ENCODE measurements at regions not wholly inside any gene's neighbourhood (a gene's known extent, or its start where the extent isn't known, plus 50 kb on each side); places are given as distances from the start of the nearest gene placed in this dataset.

DNA sequence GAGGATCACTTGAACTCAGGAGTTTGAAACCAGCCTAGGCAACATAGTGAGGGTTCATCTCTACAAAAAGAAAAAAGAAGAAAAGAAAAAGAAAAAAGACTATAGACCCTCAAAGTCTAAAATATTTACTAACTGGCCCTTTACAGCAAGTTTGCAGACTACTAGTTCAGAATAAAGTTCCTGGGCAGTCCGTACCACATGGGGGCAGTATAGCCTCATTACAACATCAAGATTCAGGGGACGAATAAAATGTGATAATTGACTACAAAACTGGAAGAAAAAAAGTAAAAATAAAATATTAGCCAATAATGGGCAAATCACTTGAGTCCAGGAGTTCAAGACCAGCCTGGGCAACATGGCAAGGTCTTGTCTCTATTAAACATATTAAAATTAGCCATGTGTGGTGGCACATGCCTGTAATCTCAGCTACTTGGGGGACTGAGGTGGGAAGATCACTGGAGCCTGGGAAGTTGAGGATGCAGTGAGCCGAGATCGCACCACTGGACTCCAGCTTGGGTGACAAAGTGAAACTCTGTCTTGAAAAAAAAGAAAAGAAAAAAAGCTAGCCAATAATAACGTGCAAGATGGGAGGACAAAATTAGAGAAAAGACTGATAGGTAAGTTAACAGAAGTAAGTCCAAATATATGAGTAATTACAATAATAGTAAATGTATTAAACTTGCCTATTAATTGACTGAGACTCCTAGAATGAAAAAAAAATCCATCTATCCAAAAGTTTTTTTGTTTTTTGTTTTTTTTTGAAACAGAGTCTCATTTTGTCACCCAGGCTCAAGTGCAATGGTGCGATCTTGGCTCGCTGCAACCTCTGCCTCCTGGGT is 129.4 kb upstream of the SEC14L1 start:
- TF ChIP-seq, protein P1, sequence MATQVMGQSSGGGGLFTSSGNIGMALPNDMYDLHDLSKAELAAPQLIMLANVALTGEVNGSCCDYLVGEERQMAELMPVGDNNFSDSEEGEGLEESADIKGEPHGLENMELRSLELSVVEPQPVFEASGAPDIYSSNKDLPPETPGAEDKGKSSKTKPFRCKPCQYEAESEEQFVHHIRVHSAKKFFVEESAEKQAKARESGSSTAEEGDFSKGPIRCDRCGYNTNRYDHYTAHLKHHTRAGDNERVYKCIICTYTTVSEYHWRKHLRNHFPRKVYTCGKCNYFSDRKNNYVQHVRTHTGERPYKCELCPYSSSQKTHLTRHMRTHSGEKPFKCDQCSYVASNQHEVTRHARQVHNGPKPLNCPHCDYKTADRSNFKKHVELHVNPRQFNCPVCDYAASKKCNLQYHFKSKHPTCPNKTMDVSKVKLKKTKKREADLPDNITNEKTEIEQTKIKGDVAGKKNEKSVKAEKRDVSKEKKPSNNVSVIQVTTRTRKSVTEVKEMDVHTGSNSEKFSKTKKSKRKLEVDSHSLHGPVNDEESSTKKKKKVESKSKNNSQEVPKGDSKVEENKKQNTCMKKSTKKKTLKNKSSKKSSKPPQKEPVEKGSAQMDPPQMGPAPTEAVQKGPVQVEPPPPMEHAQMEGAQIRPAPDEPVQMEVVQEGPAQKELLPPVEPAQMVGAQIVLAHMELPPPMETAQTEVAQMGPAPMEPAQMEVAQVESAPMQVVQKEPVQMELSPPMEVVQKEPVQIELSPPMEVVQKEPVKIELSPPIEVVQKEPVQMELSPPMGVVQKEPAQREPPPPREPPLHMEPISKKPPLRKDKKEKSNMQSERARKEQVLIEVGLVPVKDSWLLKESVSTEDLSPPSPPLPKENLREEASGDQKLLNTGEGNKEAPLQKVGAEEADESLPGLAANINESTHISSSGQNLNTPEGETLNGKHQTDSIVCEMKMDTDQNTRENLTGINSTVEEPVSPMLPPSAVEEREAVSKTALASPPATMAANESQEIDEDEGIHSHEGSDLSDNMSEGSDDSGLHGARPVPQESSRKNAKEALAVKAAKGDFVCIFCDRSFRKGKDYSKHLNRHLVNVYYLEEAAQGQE (IDR thresholded peaks at IDR 0.05; ENCODE audit: insufficient replicate concordance, low read depth) = no peak
- TF ChIP-seq, protein P2, sequence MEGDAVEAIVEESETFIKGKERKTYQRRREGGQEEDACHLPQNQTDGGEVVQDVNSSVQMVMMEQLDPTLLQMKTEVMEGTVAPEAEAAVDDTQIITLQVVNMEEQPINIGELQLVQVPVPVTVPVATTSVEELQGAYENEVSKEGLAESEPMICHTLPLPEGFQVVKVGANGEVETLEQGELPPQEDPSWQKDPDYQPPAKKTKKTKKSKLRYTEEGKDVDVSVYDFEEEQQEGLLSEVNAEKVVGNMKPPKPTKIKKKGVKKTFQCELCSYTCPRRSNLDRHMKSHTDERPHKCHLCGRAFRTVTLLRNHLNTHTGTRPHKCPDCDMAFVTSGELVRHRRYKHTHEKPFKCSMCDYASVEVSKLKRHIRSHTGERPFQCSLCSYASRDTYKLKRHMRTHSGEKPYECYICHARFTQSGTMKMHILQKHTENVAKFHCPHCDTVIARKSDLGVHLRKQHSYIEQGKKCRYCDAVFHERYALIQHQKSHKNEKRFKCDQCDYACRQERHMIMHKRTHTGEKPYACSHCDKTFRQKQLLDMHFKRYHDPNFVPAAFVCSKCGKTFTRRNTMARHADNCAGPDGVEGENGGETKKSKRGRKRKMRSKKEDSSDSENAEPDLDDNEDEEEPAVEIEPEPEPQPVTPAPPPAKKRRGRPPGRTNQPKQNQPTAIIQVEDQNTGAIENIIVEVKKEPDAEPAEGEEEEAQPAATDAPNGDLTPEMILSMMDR (IDR thresholded peaks at IDR 0.05; ENCODE audit: insufficient read depth, low read length) = peak; percentile 49
- no peak for TF ChIP-seq POLR2AphosphoS5 (IDR thresholded peaks at IDR 0.05; ENCODE audit: low read depth)
- no peak for TF ChIP-seq GABPA (IDR thresholded peaks at IDR 0.05; ENCODE audit: low read depth)

Measured in HL-60 (cell line).